CD4-positive, alpha-beta T cell treated with Interleukin-2 at 100 ng/mL for 4 hours (primary cell): ENCODE measurements at regions not wholly inside any gene's neighbourhood (a gene's known extent, or its start where the extent isn't known, plus 50 kb on each side); places are given as distances from the start of the nearest gene placed in this dataset.
"Not testable (repeated sequence)": the region's sequence is repeated elsewhere in the genome, so short reads cannot be mapped to it uniquely, and the experiment has no call there.

Experiments
- DNase-seq: peaks from one replicate; pipeline ENCODE4 v3.0.0-alpha.2; 2020; ENCODE audit warnings: low spot score

DNA sequence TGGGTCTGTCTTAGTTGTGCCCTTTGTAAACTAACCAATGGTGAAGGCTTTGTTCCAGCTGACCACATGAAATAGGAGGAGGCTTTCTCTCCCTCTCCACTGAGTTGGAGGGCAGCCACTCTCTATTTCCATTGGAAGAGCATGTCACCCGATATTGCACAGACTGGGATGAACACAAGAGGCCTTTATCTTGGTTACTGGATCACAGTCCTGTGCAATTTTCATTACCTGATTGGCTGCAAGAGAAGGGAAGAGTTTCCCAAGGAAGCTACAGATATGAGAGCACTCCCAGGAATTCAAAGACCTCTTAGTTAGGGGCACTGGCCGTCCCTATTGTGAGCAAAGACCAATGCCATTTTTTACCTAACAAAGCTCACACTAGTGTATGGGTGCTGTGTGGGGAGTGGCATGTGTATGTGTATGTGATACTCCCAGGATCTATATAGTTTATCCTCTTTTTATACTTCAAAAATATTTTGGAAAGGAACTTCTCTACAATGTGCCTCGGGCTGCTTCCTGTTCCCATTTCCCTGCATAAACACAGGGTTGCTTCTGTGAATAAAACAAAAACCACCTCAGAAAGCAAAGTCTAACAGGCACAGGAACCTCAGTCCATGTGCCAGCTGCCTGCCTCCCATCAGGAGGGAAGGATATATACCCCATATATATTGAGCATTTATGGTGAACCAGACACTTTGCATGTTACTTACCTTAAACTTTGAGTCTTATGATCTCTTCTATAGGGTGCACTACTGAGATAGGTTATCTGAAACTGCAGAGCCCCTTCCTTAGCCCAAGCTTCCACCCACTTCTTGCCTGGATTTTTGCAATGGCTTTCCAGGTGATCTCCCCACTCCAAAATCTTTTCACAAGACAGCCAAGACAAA is 126.5 kb downstream of the RASSF10 start:
- DNase-seq: no peak

DNA sequence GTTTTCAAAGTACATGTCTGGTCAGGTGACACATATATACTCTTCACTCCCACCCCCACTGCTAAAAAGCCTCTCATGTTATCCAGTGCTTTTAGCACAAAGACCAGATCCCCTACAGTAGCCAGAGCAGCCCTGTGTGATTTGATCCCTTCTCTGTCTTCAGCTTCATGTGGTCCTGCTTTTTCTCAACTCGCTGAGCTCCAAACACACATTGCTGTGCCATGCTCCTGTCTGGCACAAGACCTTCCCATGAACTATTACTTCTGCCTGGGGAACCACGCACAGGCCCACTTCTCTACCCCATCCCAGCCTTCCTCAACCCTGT is 127.1 kb downstream of the RASSF10 start:
- no peak for DNase-seq

DNA sequence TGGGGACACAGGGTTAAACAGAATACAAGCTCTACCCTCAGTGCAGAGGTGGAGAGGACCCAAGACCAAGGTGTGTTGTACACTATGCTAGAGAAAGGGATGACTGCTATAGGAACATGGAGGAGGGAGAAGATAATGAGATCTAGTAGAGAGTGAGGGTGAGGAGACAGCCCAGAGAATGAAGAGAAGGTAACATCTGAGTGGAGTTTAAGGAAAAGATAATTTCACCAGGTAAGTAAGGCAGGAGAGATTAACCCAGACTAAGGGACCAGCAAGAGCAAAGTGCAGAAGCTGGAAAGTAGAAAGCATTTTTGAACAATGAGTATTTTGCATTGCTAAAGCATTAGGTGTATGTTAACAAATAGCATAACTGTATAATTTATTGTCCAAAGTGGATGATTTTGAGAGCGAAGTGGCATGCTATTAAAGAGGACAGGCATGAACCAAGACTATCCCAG is 128.8 kb downstream of the RASSF10 start:
- no peak for DNase-seq

DNA sequence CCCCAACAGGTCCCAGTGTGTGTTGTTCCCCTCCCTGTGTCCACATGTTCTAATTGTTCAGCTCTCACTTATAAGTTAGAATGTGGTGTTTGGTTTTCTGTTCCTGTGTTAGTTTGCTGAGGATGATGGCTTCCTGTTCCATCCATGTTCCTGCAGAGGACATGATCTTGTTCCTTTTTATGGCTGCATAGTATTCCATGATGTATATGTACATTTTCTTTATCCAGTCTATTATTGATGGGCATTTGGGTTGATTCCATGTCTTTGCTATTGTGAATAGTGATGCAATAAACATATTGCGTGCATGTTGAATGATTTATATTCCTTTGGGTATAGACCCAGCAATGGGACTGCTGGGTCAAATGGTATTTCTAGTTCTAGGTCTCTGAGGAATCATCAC is 130.0 kb downstream of the RASSF10 start:
- DNase-seq: not testable (repeated sequence)

DNA sequence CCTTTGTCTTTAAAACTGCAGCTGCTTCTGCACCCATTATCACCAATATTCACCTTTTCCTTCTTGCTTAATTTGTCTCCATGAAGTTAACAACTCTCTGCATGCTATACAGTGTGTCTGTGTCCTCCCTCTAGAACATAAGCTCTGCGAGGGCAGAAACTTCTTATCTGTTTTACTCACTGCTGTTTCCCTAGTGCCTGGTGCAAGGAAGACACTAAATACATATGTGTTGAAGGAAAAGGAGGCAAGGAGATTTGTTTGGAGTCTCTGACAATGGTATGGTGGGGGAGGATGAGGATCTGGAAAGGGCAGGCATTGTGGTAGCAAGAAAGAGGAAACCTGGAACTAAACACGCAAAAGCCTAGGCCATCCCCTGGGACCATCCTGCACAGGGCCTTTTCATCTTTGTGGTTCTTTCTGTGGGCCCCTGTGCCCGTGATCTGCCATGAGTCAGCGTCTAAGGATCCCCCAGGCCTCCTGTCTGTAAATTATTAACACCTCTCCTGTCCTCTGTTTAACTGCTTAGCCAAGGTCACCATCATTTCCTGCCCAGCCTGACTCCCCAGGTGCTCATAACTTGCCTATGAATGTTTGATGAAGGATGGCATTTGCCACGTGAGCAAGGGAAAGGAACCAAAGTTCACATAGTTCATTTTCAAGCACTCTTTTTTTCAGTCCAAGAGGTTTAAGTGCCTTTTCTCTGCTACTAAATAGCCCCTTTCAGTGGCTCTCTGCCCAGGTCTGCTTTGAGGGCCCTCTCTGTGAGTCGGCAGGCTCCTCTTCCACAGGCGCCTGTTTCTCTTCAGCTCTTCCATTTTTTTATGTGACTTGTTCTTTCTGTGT is 131.1 kb downstream of the RASSF10 start:
- no peak for DNase-seq

DNA sequence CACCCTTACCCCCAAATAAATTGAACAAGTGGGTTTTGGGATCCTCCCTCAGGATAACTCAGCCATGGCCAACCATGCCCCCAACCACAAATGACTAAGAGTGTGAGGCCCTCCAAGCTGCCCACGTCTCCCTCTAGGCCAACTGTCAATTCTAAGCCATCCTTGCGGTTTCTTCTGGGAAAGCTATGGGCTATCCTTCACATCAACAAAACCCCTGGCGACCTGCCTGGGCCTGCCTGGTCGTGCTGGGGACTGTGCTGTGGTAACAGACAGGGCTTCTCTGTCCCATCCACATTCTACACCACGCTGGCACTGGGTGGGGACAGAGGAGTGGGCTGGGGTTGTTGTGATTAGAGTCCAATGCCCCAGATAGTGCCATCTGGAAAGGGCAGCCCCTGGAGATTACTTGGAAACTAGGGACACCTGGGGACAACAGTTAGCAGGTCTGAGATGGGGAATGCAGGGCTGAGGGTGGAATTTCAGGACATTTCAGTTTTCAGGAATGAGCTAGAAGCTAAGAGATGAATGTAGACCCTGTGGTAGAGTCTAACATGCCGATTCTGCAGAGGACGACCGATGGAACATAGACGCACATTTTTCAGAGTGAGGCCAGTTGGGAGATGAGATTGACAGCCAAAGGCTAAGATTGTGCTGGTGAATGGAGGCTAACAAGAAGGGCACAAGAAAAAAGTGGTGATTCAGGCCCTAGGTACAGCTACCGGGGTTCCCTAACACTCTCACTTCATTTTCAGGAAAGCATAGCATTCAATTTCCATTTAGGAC is 131.9 kb downstream of the RASSF10 start:
- DNase-seq: no peak

DNA sequence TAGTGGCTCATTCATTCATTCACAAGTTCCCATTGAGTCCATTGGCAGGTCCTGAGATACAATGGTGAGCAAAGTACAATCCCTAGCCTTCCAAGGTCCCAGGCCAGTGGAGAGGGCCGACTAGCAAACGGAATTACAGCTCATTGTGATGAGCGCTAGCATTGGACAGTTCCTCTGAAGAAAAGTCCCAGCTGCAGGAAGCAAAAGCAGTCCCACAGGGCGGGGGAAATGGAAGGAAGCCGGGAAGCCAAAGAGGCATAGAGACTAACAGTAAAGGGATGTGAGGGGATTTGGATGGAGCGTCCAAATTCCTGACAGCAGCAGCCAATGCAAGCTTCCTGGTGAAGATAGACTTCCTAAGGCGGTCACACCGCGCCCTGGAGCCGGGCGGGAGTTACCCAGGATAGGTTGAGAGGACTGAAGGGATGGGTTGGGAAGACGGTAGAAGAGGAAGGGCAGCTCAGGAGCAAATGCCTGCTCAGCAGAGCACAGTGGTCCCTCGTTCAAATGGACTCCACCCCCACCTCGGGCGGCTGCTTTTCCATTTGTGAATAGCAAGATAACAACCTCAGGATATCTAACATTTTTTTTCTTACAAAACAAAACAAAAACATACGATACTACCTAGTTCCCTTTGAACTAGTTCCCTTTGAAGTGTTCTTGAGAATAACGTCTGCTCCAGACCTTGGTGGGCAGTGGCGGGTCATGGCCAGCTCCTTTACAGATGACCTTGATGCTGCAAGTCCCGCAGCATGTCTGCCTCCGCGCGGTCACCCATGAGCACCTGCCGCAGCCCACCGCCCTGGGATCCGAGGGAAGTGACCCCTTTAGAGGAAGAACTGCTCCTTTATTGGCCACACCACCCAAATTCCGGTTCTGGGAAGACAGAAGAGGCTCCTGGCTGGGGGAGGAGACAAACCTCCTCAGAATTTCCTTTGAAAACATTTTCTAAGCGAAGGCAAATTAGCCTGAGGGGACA is 132.9 kb downstream of the RASSF10 start:
- no peak for DNase-seq

DNA sequence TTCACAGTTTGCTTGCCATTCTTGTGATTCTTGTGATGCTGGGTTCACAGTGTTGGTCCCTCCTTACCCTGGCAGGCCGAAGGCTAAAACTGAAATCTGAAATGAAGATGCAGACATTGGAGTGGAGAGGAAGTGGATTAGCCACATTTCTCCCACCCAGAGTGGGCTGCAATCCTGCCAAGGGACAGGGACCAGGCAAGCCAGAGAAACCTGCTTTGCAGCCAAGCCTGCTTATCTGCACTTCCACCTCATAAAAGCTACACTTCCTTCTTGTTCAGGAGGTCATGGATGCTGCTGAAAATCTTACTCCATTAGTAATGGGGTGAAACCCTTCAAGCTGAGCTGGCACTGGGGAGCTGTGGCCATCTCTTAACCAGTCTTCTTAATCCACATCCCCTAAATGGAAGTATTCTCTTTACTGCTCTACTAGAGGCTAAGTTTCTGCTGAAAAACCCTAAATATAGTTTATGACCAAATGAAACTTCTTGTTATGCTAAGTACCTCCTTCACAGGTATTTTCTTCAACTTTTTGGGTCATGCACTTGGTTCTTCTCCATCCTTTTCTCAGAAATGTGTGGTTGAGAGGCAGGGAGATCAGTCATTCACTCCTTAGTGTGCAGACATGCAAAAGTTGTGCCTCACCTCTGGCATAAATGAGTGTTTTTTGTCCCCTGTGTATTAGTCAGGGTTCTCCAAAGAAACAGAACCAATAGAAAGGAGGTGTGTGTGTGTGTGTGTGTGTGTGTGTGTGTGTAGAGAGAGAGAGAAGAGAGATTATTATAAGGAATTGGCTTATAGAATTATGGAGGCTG is 133.9 kb upstream of the BMAL1 start:
- no peak for DNase-seq

DNA sequence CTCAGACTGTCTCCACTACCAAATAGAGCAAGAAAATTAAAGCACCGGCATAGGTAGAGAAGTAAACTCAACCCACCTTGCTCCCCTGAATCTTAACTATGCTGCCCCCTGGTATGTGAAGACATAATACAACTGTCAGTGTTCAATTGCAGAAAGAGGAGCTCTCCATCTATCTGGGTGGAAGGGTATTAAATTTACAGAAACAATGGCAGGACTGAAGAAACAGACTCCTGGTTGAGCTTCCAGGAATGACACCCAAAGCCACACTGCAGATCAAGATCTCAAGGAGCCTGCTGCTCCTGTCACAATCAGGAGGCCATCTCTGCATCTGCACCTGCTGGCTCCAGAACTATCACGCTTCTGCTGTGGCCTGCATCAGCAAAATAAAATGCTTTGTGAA is 132.1 kb upstream of the BMAL1 start:
- no peak for DNase-seq

DNA sequence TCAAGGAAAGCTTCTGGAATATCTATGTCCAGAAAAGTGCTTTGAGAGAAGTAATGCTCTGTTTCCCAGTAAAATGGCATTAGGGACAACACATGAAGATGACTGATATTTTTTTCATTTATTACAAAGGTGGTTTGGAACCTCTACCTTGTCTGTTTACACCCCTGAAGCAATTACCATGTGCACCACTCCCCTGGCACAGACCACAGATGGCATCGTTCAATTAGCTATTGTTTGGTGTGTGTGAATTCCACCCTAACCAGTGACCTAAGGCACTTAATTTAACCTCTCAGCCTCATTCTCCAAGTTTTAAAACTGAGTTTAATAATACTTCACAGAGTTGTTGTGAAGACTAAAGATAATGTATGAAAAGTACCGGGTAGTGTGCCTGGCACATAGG is 127.6 kb upstream of the BMAL1 start:
- DNase-seq: no peak

DNA sequence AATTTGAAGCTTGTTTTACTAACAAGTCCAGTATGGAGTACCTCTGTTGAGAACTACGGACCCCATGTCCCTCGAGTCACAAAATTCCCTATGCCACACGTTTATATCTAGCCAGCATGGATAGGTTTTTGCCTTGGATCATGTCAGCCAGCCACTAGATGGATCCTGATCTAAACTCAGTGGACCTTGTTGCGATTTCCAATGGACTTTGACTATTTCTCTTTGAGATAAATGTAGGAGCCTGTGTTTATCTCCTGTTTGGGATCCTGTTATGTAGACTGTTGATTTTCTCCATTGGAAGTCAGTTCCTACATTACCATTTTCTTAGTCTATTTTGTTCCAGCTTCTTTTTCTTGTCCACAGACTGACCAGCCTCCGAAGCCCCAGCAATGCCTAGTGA is 127.1 kb upstream of the BMAL1 start:
- DNase-seq: no peak

DNA sequence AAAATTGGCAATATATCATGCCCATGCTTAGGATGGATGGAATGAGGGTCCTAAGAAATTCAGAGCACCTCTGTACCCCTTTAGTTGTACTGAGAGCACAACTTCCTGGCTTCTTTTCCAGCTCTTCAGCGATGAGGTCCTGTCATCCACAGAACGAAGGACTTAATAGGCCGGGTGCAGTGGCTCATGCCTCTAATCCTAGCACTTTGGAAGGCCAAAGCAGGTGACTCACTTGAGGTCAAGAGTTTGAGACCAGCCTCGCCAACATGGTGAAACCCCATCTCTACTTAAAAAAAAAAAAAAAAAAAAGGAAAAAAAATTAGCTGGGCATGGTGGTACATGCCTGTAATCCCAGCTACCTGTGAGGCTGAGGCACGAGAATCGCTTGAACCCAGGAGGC is 125.3 kb upstream of the BMAL1 start:
- no peak for DNase-seq

DNA sequence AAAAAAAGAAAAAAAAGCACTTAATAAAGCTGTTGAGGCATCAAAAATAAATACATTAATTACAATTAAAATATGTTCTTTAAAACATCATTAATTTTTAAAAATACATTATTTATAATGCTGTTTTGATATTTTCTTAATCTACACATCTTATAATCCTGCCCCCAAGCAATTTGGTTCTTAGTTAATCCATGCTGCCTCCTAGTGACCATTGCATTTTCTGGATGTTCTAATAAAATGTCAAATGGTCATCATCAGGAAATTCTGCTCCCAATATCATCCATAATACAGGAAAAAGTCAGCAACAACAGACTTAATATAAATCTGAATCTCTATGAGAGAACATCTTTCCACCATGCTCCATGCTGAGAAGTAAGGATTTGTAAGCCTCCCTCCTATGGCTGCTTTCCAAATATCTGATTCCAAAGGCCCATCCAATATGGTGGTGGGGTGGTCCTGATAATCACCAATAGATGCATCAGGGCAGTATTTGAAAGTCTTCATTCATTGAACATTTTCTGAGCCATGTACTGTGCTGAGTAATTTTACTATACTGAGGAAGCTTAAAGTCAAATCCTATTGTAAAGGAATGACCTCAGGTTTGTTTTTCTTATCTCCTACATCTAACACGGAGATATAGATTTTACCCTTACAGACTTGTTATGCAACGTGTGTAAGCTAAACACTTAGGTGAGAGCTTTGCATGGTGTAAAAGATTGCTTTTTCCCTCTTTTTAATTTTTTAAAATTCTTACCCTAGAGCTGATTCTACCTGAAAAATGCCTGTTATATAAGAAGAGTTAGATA is 124.7 kb upstream of the BMAL1 start:
- no peak for DNase-seq

DNA sequence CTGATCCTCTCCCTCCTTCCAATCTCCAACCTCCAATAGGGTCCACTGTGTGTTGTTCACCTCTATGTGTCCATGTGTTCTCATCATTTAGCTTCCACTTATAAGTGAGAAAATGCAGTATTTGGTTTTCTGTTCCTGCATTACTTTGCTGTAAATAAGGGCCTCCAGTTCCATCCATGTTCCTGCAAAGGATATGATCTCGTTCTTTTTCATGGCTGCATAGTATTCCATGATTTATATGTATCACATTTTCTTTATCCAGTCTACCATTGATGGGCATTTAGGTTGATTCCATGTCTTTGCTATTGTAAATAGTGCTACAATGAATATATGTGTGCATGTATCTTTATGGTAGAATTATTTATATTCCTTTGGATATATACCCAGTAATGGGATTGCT is 123.2 kb upstream of the BMAL1 start:
- not testable (repeated sequence) for DNase-seq

DNA sequence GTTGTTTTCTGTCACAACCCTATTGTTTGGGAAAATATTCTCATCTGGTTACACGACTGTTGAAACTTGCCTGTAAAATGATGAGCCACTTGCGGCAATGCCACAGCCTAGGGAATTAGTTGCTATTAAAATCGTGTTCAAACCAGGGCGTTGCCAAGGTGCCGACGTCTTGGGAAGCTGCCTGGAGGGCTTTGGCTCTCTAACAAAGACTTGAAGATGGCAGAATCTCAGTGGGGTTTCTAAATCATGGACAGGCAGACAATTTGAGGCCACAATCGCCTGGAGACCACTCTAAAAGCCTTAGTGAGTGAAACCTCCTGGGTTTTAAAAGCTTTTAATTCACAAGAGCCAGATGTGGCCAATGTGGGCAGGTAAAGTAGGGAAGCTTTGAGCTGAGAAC is 117.2 kb upstream of the BMAL1 start:
- DNase-seq: no peak

DNA sequence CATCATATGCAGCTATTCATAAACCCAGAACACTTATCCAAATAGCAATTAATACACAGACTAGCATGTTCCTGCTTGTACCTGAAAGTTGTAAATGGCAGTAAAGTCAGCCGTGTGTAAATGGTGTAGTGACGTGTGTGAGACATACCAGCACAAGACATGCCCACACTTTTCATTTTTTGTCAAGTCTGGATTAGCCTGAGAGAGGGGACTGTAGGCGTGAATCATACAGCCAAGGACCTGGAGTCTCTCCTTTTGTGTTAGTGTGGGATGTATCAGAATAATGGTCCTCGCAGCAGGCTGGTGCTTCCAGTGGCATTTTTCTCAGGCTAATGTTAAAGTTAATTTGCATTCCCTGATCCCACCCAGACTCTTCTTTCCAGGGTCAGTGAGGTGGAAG is 116.8 kb upstream of the BMAL1 start:
- DNase-seq: no peak

DNA sequence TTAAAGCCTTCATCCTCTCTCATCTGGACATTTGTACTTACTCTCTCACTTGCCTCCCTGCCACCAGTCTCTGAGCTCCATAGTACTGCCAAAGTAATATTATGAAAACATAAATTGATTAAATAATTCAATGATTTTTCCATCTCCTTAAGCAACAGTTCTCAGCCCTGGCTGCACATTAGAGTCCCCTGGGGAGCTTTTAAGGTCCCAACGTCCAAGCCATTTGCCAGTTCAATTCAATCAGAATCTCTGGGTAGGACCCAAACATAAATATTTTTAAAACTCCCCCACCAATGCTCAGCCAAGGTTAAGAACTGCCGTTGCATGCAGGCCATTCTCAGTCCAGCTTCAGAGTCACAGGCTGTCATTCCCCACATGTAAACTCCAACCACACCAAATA is 114.4 kb upstream of the BMAL1 start:
- DNase-seq: no peak

DNA sequence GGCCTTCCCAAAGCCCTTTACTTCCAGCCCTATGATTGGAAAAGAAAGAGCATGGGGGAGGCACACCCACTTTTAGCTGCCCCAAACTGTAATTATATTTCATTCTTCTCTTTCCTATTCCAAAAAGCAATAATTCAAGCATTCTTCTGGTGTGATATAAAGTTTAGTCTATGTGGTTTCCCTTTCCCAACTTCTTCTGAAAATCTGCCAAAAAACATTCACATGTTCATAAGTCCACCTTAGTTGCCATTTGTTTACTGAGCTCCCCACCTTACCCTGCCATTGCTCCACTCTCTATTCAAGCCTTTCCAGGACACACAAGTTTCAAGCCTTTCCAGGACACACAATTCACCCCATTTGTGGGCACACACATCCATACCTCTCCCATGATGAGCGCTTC is 111.6 kb upstream of the BMAL1 start:
- no peak for DNase-seq

DNA sequence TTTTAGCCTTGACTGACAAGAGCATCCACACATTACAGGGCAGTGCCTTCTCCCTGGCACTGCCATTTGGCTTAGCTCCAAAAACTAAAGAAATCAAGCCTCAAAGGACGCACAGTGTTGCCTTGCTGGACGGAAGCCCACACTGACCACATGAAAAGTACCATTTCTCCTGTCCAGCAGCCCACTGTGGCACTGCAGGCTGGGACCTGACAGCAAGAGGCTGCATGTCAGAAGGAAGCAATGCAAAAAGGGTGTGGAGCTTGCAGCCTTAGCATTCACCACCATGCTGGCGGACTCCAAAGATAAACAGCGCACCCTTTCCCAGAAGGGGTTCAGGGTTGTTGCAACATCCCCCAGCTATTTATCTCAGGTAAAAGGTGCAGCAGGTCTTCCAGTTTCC is 109.3 kb upstream of the BMAL1 start:
- no peak for DNase-seq

DNA sequence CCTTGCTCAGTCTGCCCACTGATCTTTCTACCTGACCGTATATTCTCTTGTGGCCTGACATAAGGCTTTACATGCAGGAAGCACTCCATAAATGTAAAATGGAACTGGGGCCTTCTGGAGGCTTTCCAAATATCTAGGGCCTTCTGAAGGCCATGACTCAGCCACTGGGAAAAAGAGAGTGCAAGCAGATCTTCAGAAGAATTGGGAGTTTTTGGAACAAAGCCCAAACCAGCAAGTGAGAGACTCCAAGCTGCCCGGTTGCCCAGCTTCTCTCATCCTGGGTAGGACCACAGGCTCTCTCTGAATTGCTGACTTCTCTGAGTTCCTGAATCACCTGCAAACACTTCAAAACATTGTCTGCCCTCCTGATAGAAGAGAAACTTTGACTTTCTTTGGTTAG is 107.9 kb upstream of the BMAL1 start:
- no peak for DNase-seq
